Brain microvascular endothelial cell (primary cell): ENCODE measurements at regions not wholly inside any gene's neighbourhood (a gene's known extent, or its start where the extent isn't known, plus 50 kb on each side); places are given as distances from the start of the nearest gene placed in this dataset.

ENCODE experiments used
- DNase-seq: peaks from one replicate; pipeline ENCODE4 v3.0.0-alpha.2; 2020
- H3K27ac ChIP-seq: fragments of 250-450 bp; sonication (Bioruptor Pico); 2 replicates; pipeline ENCODE4 v1.5.1; 2020; ENCODE audit warnings: mild to moderate bottlenecking, moderate library complexity
- H3K27me3 ChIP-seq: fragments of 250-450 bp; sonication (Bioruptor Pico); replicated peaks from 2 replicates; pipeline ENCODE4 v1.5.1; 2020; ENCODE audit warnings: mild to moderate bottlenecking
- H3K36me3 ChIP-seq: fragments of 250-450 bp; sonication (Bioruptor Pico); replicated peaks from 2 replicates; pipeline ENCODE4 v1.5.1; 2020; ENCODE audit warnings: mild to moderate bottlenecking
- H3K4me3 ChIP-seq: 2 replicates; pipeline ENCODE4 v1.5.1; 2011; ENCODE audit warnings: low read depth, mild to moderate bottlenecking, control low read depth, low read length, moderate library complexity
- CTCF ChIP-seq: IDR thresholded peaks from 2 replicates; pipeline ENCODE4 v1.5.1; 2011; ENCODE audit warnings: low read depth, mild to moderate bottlenecking, moderate library complexity, low read length, control low read depth, inconsistent platforms; ENCODE audit errors: missing control alignments
- in situ Hi-C: cut with HindIII; loops from 2 replicates; pipeline ENCODE4 v1.10.0; 2017; ENCODE audit warnings: low sequenced_read_pairs, low pct_ligation_motif_present

GRCh38 chr18:77984833-77985232 lies 735.2 kb downstream of the GALR1 start:
- TF ChIP-seq CTCF = no peak
- no peak for DNase-seq
- Histone ChIP-seq H3K27ac (no peak overlapping the region), H3K27me3 (no peaks in the 10 kb centered on the region), H3K36me3 (no peaks in the 10 kb centered on the region), H3K4me3 (no peak overlapping the region)
- in situ Hi-C loops = no loop called here

- no peak overlapping the region for H3K27ac ChIP-seq
- H3K4me3 ChIP-seq = no peak overlapping the region
- in situ Hi-C loops = no loop called here
- no peaks in the 10 kb centered on the region for H3K36me3 ChIP-seq
- no peak for DNase-seq
- H3K27me3 ChIP-seq = no peaks in the 10 kb centered on the region
- TF ChIP-seq CTCF = no peak
Measured at GRCh38 chr18:77985526-77986281, 736.1 kb downstream of the GALR1 start.

GRCh38 chr18:77990131-77990530 lies 740.5 kb downstream of the GALR1 start:
- in situ Hi-C loops = no loop called here
- TF ChIP-seq CTCF = no peak
- DNase-seq = no peak
- no peaks in the 10 kb centered on the region for H3K27me3 ChIP-seq
- H3K36me3 ChIP-seq = no peaks in the 10 kb centered on the region
- H3K27ac ChIP-seq = no peak overlapping the region
- H3K4me3 ChIP-seq = no peak overlapping the region

GRCh38 chr18:77990901-77991300 lies 741.3 kb downstream of the GALR1 start:
- no peak overlapping the region for H3K27ac ChIP-seq
- DNase-seq = no peak
- no peak for TF ChIP-seq CTCF
- H3K36me3 ChIP-seq = no peaks in the 10 kb centered on the region
- H3K27me3 ChIP-seq = no peaks in the 10 kb centered on the region
- in situ Hi-C loops = no loop called here
- H3K4me3 ChIP-seq = no peak overlapping the region

- H3K4me3 ChIP-seq = no peak overlapping the region
- H3K27ac ChIP-seq = no peak overlapping the region
- TF ChIP-seq CTCF = no peak
- DNase-seq = no peak
- no peaks in the 10 kb centered on the region for H3K36me3 ChIP-seq
- in situ Hi-C loops = no loop called here
- H3K27me3 ChIP-seq = no peaks in the 10 kb centered on the region
Measured at GRCh38 chr18:77992057-77992456, 742.4 kb downstream of the GALR1 start.
